Skeletal muscle satellite cell (primary cell): ENCODE measurements at regions not wholly inside any gene's neighbourhood (a gene's known extent, or its start where the extent isn't known, plus 50 kb on each side); places are given as distances from the start of the nearest gene placed in this dataset.
A peak's percentile ranks its signal among the peaks of the same experiment; 100 is the strongest.

Experiments used
- H3K27me3 ChIP-seq: 2 replicates; pipeline ENCODE4 v1.7.0; 2013; ENCODE audit warnings: low read length; ENCODE audit not compliant: control insufficient read depth, insufficient read depth
- H3K36me3 ChIP-seq: 2 replicates; pipeline ENCODE4 v1.7.0; 2013; ENCODE audit warnings: mild to moderate bottlenecking, control low read depth, low read length; ENCODE audit not compliant: insufficient read depth
- H3K4me1 ChIP-seq: 2 replicates; pipeline ENCODE4 v1.7.0; 2013; ENCODE audit warnings: low read length; ENCODE audit not compliant: control insufficient read depth, insufficient read depth
- H3K4me2 ChIP-seq: 2 replicates; pipeline ENCODE4 v1.7.0; 2013; ENCODE audit warnings: mild to moderate bottlenecking, low read length
- H3K4me3 ChIP-seq: 2 replicates; pipeline ENCODE4 v1.7.0; 2013; ENCODE audit warnings: low read length
- H3K9ac ChIP-seq: 2 replicates; pipeline ENCODE4 v1.7.0; 2013; ENCODE audit warnings: mild to moderate bottlenecking, low read depth, low read length, moderate library complexity
- H3K9me3 ChIP-seq: replicated peaks from 2 replicates; pipeline ENCODE4 v1.7.0; 2013; ENCODE audit warnings: mild to moderate bottlenecking, control low read depth, low read length

DNA sequence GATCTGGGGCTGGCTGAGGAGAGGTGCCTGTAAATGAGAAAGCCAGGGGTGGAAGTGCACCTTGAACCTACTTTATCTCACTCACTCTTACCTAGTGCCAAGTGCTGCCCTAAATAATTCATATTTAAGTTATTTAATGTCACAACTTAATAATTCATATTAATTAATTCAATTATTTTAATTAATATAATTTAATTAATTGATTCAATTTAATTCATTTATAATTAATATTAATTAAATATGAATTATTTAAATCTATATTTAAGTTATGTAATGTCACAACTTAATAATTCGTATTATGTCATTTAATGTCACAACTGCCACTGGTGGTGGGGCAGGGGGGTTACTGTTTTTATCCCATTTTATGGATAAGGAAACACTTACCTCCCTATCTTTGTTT is 361.6 kb upstream of the RUNX1 start:
- Histone ChIP-seq H3K9me3 (no peaks in the 10 kb centered on the region), H3K36me3 (no peaks in the 10 kb centered on the region), H3K4me3 (no peak overlapping the region), H3K27me3 (no peaks in the 10 kb centered on the region), H3K4me1 (peaks cover 7% of the 10 kb centered on the region), H3K9ac (no peak overlapping the region), H3K4me2 (no peak overlapping the region)

DNA sequence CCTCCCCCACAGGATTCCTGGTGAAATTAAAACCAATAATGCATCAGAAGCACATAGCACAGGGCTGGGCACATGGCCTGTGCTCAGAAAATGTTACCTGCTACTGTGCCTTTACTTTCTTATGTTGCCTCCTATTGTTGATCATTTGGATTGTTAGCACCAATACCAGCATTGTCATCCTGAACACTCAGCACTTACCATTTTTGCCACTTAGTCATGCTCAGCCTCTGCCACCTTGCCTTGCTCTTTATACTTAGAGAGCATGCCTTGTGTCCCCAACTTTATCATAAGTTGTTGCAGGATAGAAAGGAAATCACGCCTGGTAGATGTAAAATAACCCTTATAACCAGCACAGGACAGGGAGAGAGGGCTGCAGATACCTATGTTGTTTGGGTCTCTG is 361.0 kb upstream of the RUNX1 start:
- Histone ChIP-seq H3K4me1 (peaks cover 7% of the 10 kb centered on the region), H3K9me3 (no peaks in the 10 kb centered on the region), H3K4me2 (no peak overlapping the region), H3K9ac (no peak overlapping the region), H3K36me3 (no peaks in the 10 kb centered on the region), H3K4me3 (no peak overlapping the region), H3K27me3 (no peaks in the 10 kb centered on the region)

DNA sequence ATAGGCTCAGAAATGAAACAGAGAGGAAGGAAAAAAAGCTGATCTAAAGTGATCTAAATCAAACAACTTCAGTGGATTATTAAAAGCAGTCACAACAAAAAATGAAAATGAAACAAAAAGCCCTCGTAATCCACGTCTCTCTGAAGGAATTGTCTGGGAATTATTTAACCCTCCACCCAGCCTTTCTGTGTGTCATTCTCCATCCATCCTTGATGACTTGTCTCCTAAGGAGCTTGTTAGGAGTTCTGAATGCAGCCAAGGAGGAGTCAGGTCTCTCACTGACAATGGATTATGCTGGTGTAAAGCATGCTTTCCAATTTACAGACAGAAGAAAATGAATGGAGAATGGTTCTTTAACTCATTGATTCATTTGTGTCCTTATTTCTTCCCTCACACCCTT is 359.3 kb upstream of the RUNX1 start:
- Histone ChIP-seq H3K4me1 (peaks cover 7% of the 10 kb centered on the region), H3K9ac (peak overlapping the region; percentile 27), H3K4me2 (peak overlapping the region; percentile 44), H3K9me3 (no peaks in the 10 kb centered on the region), H3K27me3 (no peaks in the 10 kb centered on the region), H3K4me3 (peak overlapping the region; percentile 24), H3K36me3 (no peaks in the 10 kb centered on the region)

DNA sequence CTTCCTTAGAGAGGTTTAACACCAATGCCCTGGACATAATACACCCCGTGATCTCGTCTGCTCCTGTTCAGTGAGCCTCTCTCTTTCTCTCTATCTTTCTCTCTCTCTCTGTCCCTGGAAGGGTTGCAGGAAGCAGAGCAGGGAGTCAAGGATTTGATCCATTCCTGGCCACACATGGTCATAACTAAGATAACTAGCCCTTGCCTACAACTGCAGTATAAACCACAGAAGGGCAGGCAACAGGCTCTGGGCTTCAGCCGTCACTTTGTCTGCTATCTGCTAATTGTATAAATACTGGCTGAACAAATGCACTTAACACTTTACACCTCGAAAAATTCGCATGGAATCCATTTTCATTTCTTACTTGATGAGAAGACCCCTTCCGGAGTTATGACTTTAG is 357.5 kb upstream of the RUNX1 start:
- Histone ChIP-seq H3K27me3 (no peaks in the 10 kb centered on the region), H3K36me3 (no peaks in the 10 kb centered on the region), H3K4me2 (no peak overlapping the region), H3K4me1 (peaks cover 7% of the 10 kb centered on the region), H3K9me3 (no peaks in the 10 kb centered on the region), H3K4me3 (no peak overlapping the region), H3K9ac (no peak overlapping the region)

DNA sequence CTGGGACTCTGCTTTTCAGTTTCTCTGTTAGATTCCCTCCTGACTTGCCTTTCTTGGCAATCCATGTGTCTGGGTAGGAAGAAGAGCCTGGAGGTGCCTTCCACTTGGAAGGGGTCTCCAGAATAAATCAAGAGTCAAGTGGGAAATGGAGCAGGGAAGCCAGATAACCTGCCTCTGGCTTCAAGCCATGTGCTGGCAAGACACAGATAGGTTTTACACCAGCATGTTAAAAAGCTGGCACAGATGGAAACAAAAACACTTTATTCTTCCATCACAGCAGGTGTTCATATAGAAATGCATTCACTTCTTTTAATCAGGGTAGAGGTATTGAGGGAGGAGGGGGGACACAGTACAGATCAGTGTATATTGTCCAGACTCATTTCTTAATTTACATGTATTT is 356.9 kb upstream of the RUNX1 start:
- Histone ChIP-seq H3K4me3 (no peak overlapping the region), H3K4me1 (peaks cover 7% of the 10 kb centered on the region), H3K27me3 (no peaks in the 10 kb centered on the region), H3K4me2 (no peak overlapping the region), H3K36me3 (no peaks in the 10 kb centered on the region), H3K9me3 (no peaks in the 10 kb centered on the region), H3K9ac (no peak overlapping the region)

DNA sequence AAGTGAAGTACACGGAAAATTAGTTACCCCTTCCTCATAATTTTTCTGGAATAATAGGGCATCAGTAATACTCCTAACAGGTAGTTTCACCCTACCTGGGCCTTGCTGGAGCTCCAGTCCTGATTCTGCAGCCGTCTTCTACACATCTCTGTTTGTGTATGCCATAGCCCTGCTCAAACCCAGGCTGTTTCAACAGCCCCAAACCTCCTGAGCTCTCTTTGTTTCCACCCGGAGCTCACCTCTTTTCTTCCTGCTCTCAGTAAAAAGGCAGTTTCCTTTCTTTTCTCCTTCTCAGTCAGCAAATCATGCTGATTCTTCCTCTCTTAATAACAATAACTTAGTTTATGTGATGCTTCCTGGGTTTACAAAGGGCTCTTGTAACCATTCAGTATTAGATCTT is 355.1 kb upstream of the RUNX1 start:
- no peak overlapping the region for H3K4me2 ChIP-seq
- no peak overlapping the region for H3K4me3 ChIP-seq
- no peak overlapping the region for H3K9ac ChIP-seq
- no peaks in the 10 kb centered on the region for H3K9me3 ChIP-seq
- peaks cover 17% of the 10 kb centered on the region for H3K4me1 ChIP-seq
- no peaks in the 10 kb centered on the region for H3K27me3 ChIP-seq
- H3K36me3 ChIP-seq = no peaks in the 10 kb centered on the region

DNA sequence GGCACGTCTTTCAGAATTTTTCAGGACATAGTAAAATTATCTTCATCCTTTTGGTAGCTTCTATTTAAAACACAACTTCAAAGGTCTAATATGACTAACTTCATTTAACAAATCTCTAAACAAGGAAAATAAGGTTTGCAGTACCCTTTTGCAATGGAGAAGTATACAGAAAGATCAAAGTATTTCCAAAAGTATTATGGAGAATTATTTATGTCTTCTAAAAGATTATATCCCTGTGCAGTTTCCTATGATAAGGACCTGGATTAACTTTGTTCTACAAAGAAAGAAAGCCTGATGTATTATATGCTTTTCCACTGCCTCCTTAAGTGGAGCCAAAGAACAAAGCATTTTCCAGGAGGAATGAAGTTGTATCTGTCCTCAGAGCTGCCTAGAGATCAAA is 353.0 kb upstream of the RUNX1 start:
- H3K4me1 ChIP-seq = peaks cover 23% of the 10 kb centered on the region
- H3K9ac ChIP-seq = no peak overlapping the region
- no peaks in the 10 kb centered on the region for H3K9me3 ChIP-seq
- H3K36me3 ChIP-seq = no peaks in the 10 kb centered on the region
- H3K4me3 ChIP-seq = no peak overlapping the region
- H3K27me3 ChIP-seq = no peaks in the 10 kb centered on the region
- no peak overlapping the region for H3K4me2 ChIP-seq

DNA sequence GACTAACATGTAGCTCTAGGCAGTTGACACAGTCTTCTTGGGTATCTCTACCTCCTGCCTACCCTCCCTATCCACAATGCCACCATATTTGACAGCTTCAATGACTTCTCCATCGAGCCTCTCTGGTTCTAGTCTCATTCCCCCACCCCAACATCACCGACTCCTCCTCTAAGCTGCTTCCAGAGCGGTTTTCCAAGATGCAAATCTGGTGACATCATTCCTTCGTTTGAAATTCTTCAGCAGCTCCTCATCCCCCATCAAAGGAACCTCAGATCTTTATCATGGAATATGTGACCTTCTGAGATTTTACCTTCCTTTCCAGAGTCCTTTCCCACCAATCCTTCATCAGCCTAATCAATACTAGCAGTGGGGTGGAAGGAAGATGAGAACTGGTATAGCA is 352.4 kb upstream of the RUNX1 start:
- H3K9ac ChIP-seq = no peak overlapping the region
- H3K27me3 ChIP-seq = no peaks in the 10 kb centered on the region
- no peaks in the 10 kb centered on the region for H3K36me3 ChIP-seq
- H3K4me3 ChIP-seq = no peak overlapping the region
- H3K4me1 ChIP-seq = peaks cover 23% of the 10 kb centered on the region
- no peaks in the 10 kb centered on the region for H3K9me3 ChIP-seq
- H3K4me2 ChIP-seq = no peak overlapping the region

DNA sequence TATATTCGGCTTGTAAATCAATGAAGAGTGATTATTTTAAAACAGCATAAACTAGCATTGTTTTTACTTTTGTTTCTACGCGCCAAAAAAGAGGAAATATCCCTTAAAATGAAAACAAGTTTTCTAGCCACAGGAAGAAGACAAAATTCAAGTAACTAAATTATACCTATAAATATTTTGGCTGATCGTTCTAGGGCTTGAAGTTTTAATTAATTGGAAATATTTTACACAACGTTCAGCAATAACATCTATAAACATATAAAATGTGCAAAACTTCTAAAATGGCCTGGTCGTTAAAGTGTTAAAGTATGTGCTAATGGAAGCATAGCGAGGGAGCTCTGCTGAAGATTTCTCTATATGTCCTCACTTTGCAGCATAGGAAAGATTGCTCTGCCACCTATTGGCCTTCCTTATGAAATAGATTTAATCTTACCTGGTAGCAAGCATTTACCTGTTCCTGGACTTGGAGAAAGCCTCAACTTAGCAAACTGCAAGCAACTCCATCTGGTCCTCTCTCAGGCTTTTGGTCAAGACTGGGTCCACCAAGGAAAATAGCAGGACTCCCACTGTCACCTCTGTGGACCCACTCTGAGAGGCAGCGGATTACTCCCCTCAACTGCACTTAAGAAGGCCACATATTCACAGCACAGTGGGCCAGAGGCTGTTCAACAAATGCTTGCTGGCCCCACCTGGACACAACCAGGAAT is 351.3 kb upstream of the RUNX1 start:
- Histone ChIP-seq H3K27me3 (no peaks in the 10 kb centered on the region), H3K4me3 (no peak overlapping the region), H3K4me1 (peaks cover 29% of the 10 kb centered on the region), H3K9me3 (no peaks in the 10 kb centered on the region), H3K36me3 (no peaks in the 10 kb centered on the region), H3K9ac (peak overlapping the region; percentile 43), H3K4me2 (peak overlapping the region; percentile 72)

DNA sequence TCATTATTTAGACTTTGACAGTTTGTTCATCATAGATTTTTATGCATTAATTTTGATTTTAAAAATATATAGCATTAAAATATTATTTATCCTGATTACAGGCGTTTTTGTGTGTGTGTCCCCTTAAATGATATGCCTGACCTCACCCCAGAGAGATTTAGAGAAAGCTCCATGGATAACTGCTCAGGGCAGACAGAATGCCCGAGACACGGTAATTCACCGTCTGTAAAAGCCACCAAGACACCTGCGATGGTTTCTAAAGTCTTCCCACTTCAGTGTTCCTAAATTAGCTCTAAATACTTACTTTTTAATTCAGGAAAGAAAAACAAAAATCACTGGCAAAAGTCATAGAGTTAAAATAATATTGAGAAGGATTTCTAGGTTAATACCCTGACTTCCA is 350.6 kb upstream of the RUNX1 start:
- no peaks in the 10 kb centered on the region for H3K36me3 ChIP-seq
- peaks cover 29% of the 10 kb centered on the region for H3K4me1 ChIP-seq
- H3K9me3 ChIP-seq = no peaks in the 10 kb centered on the region
- H3K4me3 ChIP-seq = peak overlapping the region; percentile 31
- peak overlapping the region; percentile 72 for H3K4me2 ChIP-seq
- no peaks in the 10 kb centered on the region for H3K27me3 ChIP-seq
- H3K9ac ChIP-seq = peak overlapping the region; percentile 43

DNA sequence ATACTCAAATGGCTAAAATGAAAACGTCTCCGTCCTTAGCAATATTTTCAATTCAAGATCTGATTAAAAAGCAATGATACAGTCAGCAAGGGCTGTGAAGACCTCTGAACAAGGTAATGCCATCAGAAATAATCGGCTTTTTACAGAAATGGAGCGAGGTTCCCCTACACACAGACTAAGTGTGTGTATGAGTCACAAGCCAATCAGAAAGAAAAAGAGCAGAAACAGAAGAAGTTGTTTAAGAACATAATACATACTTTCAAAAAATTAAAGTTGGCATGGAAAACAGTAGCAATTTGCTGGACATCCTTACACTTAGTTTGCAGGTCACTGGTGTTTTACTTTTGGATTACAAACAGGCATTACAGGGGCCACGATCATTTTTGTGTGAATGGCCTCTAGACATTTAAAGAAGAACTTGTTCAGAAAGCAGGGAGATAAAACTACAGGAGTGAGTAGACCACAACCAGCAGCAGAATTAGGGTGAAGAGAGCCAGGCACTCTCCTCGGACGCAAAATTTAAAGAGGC is 350.0 kb upstream of the RUNX1 start:
- Histone ChIP-seq H3K9me3 (no peaks in the 10 kb centered on the region), H3K4me1 (peaks cover 29% of the 10 kb centered on the region), H3K4me2 (peak overlapping the region; percentile 72), H3K27me3 (no peaks in the 10 kb centered on the region), H3K4me3 (peak overlapping the region; percentile 31), H3K9ac (peak overlapping the region; percentile 43), H3K36me3 (no peaks in the 10 kb centered on the region)

DNA sequence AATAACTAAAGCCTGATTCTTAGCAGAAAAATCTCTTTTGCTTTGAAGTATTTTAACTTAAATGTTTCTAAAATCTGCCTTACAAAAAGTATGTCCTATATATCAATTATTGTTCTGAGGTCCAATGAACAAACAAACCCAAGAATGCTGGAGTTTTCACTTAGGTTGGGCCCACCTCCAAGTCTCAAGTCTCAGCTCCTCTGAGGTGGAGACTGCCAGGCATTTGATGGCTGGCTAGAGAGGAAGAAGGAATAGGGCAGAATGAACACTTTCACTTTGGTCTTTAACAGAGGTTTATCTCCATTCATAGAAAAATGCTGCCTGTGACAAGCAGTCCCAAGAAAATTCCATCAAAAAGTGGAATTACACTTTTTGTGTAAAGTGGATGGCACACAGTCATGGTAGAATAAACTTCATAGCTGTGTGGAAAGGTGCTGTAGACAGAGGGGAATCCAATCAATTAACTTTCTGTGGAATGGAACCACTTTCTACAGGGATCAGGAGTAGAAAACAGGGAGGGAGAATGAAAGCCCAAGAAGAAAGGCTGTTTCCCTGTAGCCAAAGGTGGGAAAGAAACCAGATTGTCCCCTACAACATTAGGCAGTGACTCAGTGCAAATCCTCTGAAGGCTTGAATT is 349.4 kb upstream of the RUNX1 start:
- no peaks in the 10 kb centered on the region for H3K36me3 ChIP-seq
- H3K4me3 ChIP-seq = peak overlapping the region; percentile 31
- H3K4me1 ChIP-seq = peaks cover 29% of the 10 kb centered on the region
- H3K9ac ChIP-seq = peak overlapping the region; percentile 43
- H3K9me3 ChIP-seq = no peaks in the 10 kb centered on the region
- peak overlapping the region; percentile 72 for H3K4me2 ChIP-seq
- no peaks in the 10 kb centered on the region for H3K27me3 ChIP-seq
